ENCODE measurements at regions not wholly inside any gene's neighbourhood (a gene's known extent, or its start where the extent isn't known, plus 50 kb on each side); places are given as distances from the start of the nearest gene placed in this dataset.

DNA sequence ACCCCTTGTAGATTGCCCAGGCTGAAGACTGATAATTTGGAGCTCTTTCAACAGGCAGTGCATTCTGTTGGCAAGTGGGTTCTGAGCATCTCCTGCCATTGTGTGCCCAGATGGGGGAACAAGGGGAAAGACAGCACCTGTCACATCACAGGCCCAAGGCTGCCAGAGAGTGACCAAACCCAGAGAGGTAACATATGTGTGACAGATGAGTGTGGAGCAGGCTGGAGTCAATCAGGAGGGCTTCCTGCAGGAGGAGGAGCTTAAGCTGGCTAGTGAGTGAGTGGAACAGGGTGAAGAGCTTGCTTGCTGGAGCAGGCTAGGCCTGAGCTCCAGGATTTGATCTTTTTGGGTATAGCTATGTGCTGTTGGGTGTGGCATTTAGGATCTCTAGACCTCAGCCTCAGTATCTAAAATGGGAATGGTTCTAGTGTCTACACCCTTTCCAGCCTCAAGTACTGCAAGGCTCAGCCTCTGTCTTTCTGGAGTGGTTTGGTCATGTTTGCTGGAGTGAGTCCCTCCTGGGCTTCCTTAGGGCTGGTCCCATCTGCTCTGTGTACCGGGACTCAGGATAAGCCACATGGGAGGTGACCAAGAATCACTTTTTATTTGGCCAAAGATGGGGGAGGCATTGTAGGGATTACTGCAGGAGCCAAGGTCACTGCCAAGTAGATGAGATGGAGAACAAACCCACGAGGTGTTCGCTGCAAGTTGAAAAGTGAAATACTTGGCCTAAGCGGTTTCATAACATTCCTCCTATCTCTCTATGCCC, 152.4 kb upstream of the TSHZ3 start:
- no peak overlapping the region for H3K27ac ChIP-seq (ENCODE audit: low read depth in 2 of 2, low read length in 2 of 2)
- DNase-seq (no peak), FAIRE-seq (no peak)
- H3K9ac ChIP-seq (ENCODE audit: low read length in 3 of 3): no peak overlapping the region
- H3K9me3 ChIP-seq (ENCODE audit: control insufficient read depth in 2 of 3, insufficient read depth in 1 of 3, low read length in 3 of 3): no peaks in the 10 kb centered on the region
- H3K4me1 ChIP-seq (ENCODE audit: control insufficient read depth in 2 of 3, insufficient read depth in 2 of 3, low read depth in 1 of 3, low read length in 3 of 3): no peaks in the 10 kb centered on the region
- intact Hi-C loops (cut with DNase I): no loop called here
- no peaks in the 10 kb centered on the region for H3K27me3 ChIP-seq (ENCODE audit: control insufficient read depth, insufficient read depth, low read length)
- no peaks in the 10 kb centered on the region for H3K36me3 ChIP-seq (ENCODE audit: control insufficient read depth in 2 of 3, insufficient read depth in 3 of 3, low read length in 3 of 3)
- TF ChIP-seq CTCF (IDR thresholded peaks at IDR 0.05; ENCODE audit: borderline replicate concordance, extremely low read depth, insufficient read depth): no peak
- no peak overlapping the region for H3K4me3 ChIP-seq (ENCODE audit: low read length in 3 of 3)

DNA sequence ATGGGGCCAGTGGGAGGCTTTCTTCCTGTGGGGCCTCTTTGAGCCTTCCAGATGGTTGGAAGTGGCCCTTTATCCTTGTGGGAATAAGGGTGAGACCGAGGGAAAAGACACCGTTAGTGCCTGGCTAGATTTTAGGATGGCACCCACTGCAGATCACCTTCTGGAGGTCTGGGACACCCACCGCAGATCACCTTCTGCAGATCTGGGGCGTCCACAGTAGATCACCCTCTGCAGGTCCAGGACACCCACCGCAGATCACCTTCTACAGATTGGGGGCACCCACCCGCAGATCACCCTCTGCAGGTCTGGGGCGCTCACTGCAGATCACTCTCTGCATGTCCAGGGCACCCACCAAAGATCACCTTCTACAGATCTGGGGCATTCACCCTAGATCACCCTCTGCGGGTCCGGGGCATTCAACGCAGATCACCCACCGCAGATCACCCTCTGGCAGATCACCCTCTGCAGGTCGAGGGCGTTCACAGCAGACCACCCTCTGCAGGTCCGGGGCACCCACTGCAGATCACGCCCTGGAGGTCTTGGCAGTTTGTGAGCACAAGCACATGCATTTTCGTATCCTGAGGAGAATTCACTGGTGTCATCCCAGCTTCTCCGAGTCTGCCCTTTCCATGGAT, 153.4 kb upstream of the TSHZ3 start:
- Histone ChIP-seq H3K9me3 (ENCODE audit: control insufficient read depth in 2 of 3, insufficient read depth in 1 of 3, low read length in 3 of 3) (no peaks in the 10 kb centered on the region), H3K4me1 (ENCODE audit: control insufficient read depth in 2 of 3, insufficient read depth in 2 of 3, low read depth in 1 of 3, low read length in 3 of 3) (no peaks in the 10 kb centered on the region), H3K36me3 (ENCODE audit: control insufficient read depth in 2 of 3, insufficient read depth in 3 of 3, low read length in 3 of 3) (no peaks in the 10 kb centered on the region), H3K9ac (ENCODE audit: low read length in 3 of 3) (no peak overlapping the region), H3K4me3 (ENCODE audit: low read length in 3 of 3) (no peak overlapping the region), H3K27me3 (ENCODE audit: control insufficient read depth, insufficient read depth, low read length) (no peaks in the 10 kb centered on the region), H3K27ac (ENCODE audit: low read depth in 2 of 2, low read length in 2 of 2) (no peak overlapping the region)
- FAIRE-seq (no peak), DNase-seq (no peak)
- no peak for TF ChIP-seq CTCF (IDR thresholded peaks at IDR 0.05; ENCODE audit: borderline replicate concordance, extremely low read depth, insufficient read depth)
- intact Hi-C loops (cut with DNase I): no loop called here

GRCh38 chr19:31503211-31503610, 154.0 kb upstream of the TSHZ3 start:
- intact Hi-C loops (cut with DNase I): no loop called here
- H3K9me3 ChIP-seq (ENCODE audit: control insufficient read depth in 2 of 3, insufficient read depth in 1 of 3, low read length in 3 of 3): no peaks in the 10 kb centered on the region
- no peak for FAIRE-seq

More at GRCh38 chr19:31503211-31503610, 154.0 kb upstream of the TSHZ3 start:
- H3K36me3 ChIP-seq (ENCODE audit: control insufficient read depth in 2 of 3, insufficient read depth in 3 of 3, low read length in 3 of 3): no peaks in the 10 kb centered on the region
- H3K27me3 ChIP-seq (ENCODE audit: control insufficient read depth, insufficient read depth, low read length): no peaks in the 10 kb centered on the region
- no peak for DNase-seq
- no peaks in the 10 kb centered on the region for H3K4me1 ChIP-seq (ENCODE audit: control insufficient read depth in 2 of 3, insufficient read depth in 2 of 3, low read depth in 1 of 3, low read length in 3 of 3)
- H3K27ac ChIP-seq (ENCODE audit: low read depth in 2 of 2, low read length in 2 of 2): no peak overlapping the region
- no peak overlapping the region for H3K4me3 ChIP-seq (ENCODE audit: low read length in 3 of 3)
- TF ChIP-seq CTCF (IDR thresholded peaks at IDR 0.05; ENCODE audit: borderline replicate concordance, extremely low read depth, insufficient read depth): no peak
- H3K9ac ChIP-seq (ENCODE audit: low read length in 3 of 3): no peak overlapping the region

Measured in kidney (tissue), 13 donors.